NCI-H69 (cell line): ENCODE measurements at regions not wholly inside any gene's neighbourhood (a gene's known extent, or its start where the extent isn't known, plus 50 kb on each side); places are given as distances from the start of the nearest gene placed in this dataset.
"Not testable (repeated sequence)": the region's sequence is repeated elsewhere in the genome, so short reads cannot be mapped to it uniquely, and the experiment has no call there.

Experiments used
- DNase-seq: peaks from one replicate; lab custom pipeline; 2025; lab: John Stamatoyannopoulos, UW

- peak; percentile 14 for DNase-seq
Observed at GRCh38 chr6:98033617-98034016, 750.6 kb upstream of the MMS22L start.

GRCh38 chr6:98036344-98036923 is 753.4 kb upstream of the MMS22L start:
- peak; percentile 65 for DNase-seq

- DNase-seq: no peak
Observed at GRCh38 chr6:98037571-98037970, 754.6 kb upstream of the MMS22L start.

- DNase-seq: peak; percentile 59
Observed at GRCh38 chr6:98039443-98039842, 756.4 kb upstream of the MMS22L start.

- DNase-seq: peak; percentile 70
Observed at GRCh38 chr6:98039904-98040607, 757.0 kb upstream of the MMS22L start.

- peak; percentile 63 for DNase-seq
Observed at GRCh38 chr6:98041056-98041455, 758.0 kb upstream of the MMS22L start.

- peak; percentile 75 for DNase-seq
Observed at GRCh38 chr6:98041921-98042320, 758.9 kb upstream of the MMS22L start.

- DNase-seq: peak; percentile 88
Observed at GRCh38 chr6:98044151-98044561, 761.1 kb upstream of the MMS22L start.

- peak; percentile 80 for DNase-seq
Observed at GRCh38 chr6:98044791-98045470, 761.9 kb upstream of the MMS22L start.

- peak; percentile 19 for DNase-seq
Observed at GRCh38 chr6:98047164-98047563, 764.1 kb upstream of the MMS22L start.

GRCh38 chr6:98047871-98048270 is 764.9 kb upstream of the MMS22L start:
- DNase-seq: no peak

GRCh38 chr6:98054453-98054852 is 771.4 kb upstream of the MMS22L start:
- DNase-seq: peak; percentile 35

- DNase-seq: peak; percentile 25
Observed at GRCh38 chr6:98056955-98057354, 773.9 kb upstream of the MMS22L start.

GRCh38 chr6:98067375-98067774 is 767.0 kb upstream of the POU3F2 start:
- peak; percentile 61 for DNase-seq

GRCh38 chr6:98088537-98088936 is 745.8 kb upstream of the POU3F2 start:
- not testable (repeated sequence) for DNase-seq

GRCh38 chr6:98092331-98092730 is 742.0 kb upstream of the POU3F2 start:
- DNase-seq: peak; percentile 7

GRCh38 chr6:98094696-98095095 is 739.7 kb upstream of the POU3F2 start:
- no peak for DNase-seq

GRCh38 chr6:98107801-98108200 is 726.6 kb upstream of the POU3F2 start:
- DNase-seq: no peak

GRCh38 chr6:98116455-98116854 is 717.9 kb upstream of the POU3F2 start:
- no peak for DNase-seq

- no peak for DNase-seq
Observed at GRCh38 chr6:98117068-98117467, 717.3 kb upstream of the POU3F2 start.

- DNase-seq: peak; percentile 44
Observed at GRCh38 chr6:98118397-98119045, 715.9 kb upstream of the POU3F2 start.

GRCh38 chr6:98124171-98124570 is 710.2 kb upstream of the POU3F2 start:
- DNase-seq: no peak
